ENCODE measurements at regions not wholly inside any gene's neighbourhood (a gene's known extent, or its start where the extent isn't known, plus 50 kb on each side); places are given as distances from the start of the nearest gene placed in this dataset.
"Not testable (repeated sequence)": the region's sequence is repeated elsewhere in the genome, so short reads cannot be mapped to it uniquely, and the experiment has no call there.

- Histone ChIP-seq H3K36me3 (ENCODE audit: control insufficient read depth, insufficient read depth, low read length) (no peaks in the 10 kb centered on the region), H3K27ac (ENCODE audit: insufficient read depth, low read depth, low read length, poor library complexity, severe bottlenecking) (no peak overlapping the region), H3K9me3 (ENCODE audit: control insufficient read depth, low read length) (no peaks in the 10 kb centered on the region), H3K4me1 (ENCODE audit: control insufficient read depth, insufficient read depth, low read length) (no peaks in the 10 kb centered on the region), H3K27me3 (ENCODE audit: control insufficient read depth, insufficient read depth, low read length, poor library complexity, severe bottlenecking) (no peaks in the 10 kb centered on the region), H3K4me3 (ENCODE audit: insufficient read depth, low read depth, low read length) (no peak overlapping the region)
Observed at GRCh38 chr13:42495255-42495654, 78.7 kb upstream of the TNFSF11 start.

GRCh38 chr13:42495751-42496150 is 78.2 kb upstream of the TNFSF11 start:
- Histone ChIP-seq H3K36me3 (ENCODE audit: control insufficient read depth, insufficient read depth, low read length) (no peaks in the 10 kb centered on the region), H3K4me1 (ENCODE audit: control insufficient read depth, insufficient read depth, low read length) (no peaks in the 10 kb centered on the region), H3K27ac (ENCODE audit: insufficient read depth, low read depth, low read length, poor library complexity, severe bottlenecking) (no peak overlapping the region), H3K27me3 (ENCODE audit: control insufficient read depth, insufficient read depth, low read length, poor library complexity, severe bottlenecking) (no peaks in the 10 kb centered on the region), H3K4me3 (ENCODE audit: insufficient read depth, low read depth, low read length) (no peak overlapping the region), H3K9me3 (ENCODE audit: control insufficient read depth, low read length) (no peaks in the 10 kb centered on the region)
- 84 to 85% methylated on average over 7 of the region's 7 CpGs for WGBS, 2 experiments

GRCh38 chr13:42496926-42497554 is 76.9 kb upstream of the TNFSF11 start:
- H3K9me3 ChIP-seq (ENCODE audit: control insufficient read depth, low read length); H3K4me3 ChIP-seq (ENCODE audit: insufficient read depth, low read depth, low read length); H3K27me3 ChIP-seq (ENCODE audit: control insufficient read depth, insufficient read depth, low read length, poor library complexity, severe bottlenecking); H3K27ac ChIP-seq (ENCODE audit: insufficient read depth, low read depth, low read length, poor library complexity, severe bottlenecking); H3K36me3 ChIP-seq (ENCODE audit: control insufficient read depth, insufficient read depth, low read length); H3K4me1 ChIP-seq (ENCODE audit: control insufficient read depth, insufficient read depth, low read length): not testable (repeated sequence)
- WGBS, 2 experiments, result 87 to 94% methylated on average over 8 to 9 of the region's 10 CpGs

- Histone ChIP-seq H3K4me3 (ENCODE audit: insufficient read depth, low read depth, low read length) (no peak overlapping the region), H3K27me3 (ENCODE audit: control insufficient read depth, insufficient read depth, low read length, poor library complexity, severe bottlenecking) (no peaks in the 10 kb centered on the region), H3K36me3 (ENCODE audit: control insufficient read depth, insufficient read depth, low read length) (no peaks in the 10 kb centered on the region), H3K27ac (ENCODE audit: insufficient read depth, low read depth, low read length, poor library complexity, severe bottlenecking) (no peak overlapping the region), H3K4me1 (ENCODE audit: control insufficient read depth, insufficient read depth, low read length) (no peaks in the 10 kb centered on the region), H3K9me3 (ENCODE audit: control insufficient read depth, low read length) (no peaks in the 10 kb centered on the region)
- WGBS, 2 experiments, result 86 to 89% methylated on average over 1 of the region's 1 CpG
Observed at GRCh38 chr13:42497798-42498197, 76.2 kb upstream of the TNFSF11 start.

GRCh38 chr13:42498521-42498920 is 75.4 kb upstream of the TNFSF11 start:
- Histone ChIP-seq H3K27ac (ENCODE audit: insufficient read depth, low read depth, low read length, poor library complexity, severe bottlenecking) (no peak overlapping the region), H3K4me1 (ENCODE audit: control insufficient read depth, insufficient read depth, low read length) (no peaks in the 10 kb centered on the region), H3K36me3 (ENCODE audit: control insufficient read depth, insufficient read depth, low read length) (no peaks in the 10 kb centered on the region), H3K4me3 (ENCODE audit: insufficient read depth, low read depth, low read length) (no peak overlapping the region), H3K27me3 (ENCODE audit: control insufficient read depth, insufficient read depth, low read length, poor library complexity, severe bottlenecking) (no peaks in the 10 kb centered on the region), H3K9me3 (ENCODE audit: control insufficient read depth, low read length) (no peaks in the 10 kb centered on the region)
- 91 to 93% methylated on average over 3 of the region's 3 CpGs for WGBS, 2 experiments
